Left forelimb (tissue), 1 donor: ENCODE measurements at regions not wholly inside any gene's neighbourhood (a gene's known extent, or its start where the extent isn't known, plus 50 kb on each side); places are given as distances from the start of the nearest gene placed in this dataset.

Experiments used
- DNase-seq: peaks from one replicate; pipeline ENCODE4 v3.0.0-alpha.2; 2018; ENCODE audit warnings: low spot score

DNA sequence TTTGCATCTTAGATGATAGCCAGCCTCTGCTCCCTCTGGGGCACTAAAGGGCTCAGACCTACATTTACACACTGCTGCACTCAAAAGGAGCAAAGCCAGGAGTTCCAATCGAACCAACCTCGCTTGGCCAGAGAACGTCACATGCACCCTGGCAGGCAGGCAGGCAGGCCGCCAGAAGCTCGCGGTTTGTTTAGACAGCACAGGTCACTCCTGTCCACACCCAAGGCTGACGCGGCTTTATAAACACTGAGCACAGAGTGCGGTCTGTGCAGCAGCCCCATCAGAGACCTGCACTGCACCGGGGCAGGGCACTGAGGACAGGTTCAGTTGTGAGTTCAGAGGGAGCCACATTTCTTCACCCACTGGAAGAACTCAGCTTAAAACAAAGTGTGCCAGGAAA is 143.9 kb downstream of the BCOR start:
- DNase-seq: no peak

DNA sequence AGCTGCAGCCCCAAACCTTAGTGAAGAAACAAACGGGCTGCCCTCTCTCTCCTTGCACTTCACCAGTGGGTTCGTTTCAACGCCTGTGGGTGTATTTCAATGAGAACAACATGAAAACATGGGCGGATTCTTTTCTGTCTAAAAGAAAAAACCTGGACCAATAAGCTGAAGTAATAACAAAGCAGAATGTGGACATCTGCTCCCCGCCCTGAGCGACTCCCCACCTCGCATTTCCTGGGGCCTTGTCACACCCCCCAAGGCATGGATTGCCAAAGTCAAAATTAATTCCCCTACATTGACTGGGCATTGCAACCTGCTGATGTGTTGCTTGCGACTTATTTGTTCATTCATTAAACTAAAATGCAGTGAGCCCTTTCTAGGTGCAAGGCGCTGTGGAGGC is 142.9 kb downstream of the BCOR start:
- no peak for DNase-seq

DNA sequence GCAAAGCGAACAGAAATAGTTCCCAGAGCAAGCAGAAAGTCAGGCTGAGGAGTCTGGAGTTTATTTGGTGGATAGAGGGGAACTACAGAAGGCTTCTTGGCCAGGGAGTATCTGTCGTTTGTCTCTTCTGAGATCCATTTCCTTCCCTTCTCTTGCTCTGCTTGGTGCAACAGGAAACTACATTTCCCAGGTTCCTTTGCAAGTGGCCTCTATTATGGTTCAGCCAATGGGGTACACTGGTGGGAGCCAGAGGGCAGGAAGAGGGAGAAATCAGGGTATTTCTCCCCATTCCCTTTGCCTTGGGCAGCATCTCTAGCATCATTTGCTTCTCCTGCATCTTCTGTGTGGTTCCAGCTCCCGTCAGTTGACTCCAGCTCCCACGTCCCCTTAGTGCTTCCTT is 142.1 kb downstream of the BCOR start:
- DNase-seq: no peak

DNA sequence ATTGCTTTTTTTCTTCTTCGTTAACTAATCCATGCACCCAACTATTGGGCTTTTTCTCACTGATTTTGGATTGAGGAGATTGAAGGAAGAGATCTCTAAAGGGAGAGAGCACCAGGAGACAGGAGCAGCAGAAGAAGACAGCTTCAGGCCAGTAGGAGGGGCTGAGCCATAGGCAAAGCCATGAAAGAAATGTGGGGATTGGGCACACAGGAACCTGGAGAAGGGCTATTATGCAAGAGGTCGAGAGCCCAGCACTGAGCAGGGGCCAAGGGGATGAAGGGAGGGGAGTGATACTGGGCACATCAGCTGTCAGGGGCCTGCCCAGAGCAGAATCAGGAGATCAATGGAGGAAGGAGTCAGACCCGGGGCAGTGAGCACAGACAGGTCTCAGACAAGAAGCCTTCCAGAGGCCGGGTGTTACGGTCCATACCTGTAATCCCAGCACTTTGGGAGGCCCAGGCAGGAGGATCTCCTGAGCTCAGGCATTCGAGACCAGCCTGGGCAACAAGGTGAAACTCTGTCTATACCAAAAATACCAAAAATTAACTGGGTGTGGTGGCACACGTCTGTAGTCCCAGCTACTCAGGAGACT is 140.9 kb downstream of the BCOR start:
- DNase-seq: no peak

DNA sequence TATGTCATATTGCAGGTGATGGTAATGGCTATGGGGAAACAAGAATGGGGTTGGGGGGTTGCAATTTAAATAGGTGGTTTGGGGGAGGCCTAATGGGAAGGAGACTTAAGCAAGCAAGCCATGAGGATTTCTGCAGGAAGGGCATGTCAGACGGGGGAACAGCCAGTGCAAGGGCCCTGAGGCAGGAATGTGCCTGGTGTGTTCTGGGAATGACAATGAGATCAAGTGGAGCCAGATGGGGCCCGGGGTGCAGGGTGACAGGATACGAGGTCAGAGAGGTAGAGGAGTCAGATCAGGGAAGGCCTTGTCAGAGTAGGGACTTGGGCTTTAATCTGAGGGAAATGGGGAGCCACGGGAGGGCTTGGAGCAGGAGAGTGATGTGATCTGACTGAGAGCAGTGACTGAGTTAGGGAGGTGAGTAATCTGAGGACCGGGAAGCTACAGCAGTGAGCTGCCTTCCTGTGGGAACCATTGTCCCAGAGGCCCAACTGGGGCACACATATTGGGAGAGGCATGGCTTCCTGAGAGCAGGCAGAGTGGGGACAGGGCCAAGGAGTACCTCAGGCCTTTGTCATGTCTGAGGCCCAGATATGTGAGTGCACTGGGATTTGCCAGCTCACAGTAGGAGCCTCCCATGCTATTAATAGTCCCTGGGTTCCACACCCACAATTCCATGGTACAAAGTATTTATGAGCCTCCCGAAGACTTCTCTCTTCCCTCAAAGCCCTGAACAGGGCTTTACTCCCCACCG is 139.8 kb downstream of the BCOR start:
- no peak for DNase-seq

DNA sequence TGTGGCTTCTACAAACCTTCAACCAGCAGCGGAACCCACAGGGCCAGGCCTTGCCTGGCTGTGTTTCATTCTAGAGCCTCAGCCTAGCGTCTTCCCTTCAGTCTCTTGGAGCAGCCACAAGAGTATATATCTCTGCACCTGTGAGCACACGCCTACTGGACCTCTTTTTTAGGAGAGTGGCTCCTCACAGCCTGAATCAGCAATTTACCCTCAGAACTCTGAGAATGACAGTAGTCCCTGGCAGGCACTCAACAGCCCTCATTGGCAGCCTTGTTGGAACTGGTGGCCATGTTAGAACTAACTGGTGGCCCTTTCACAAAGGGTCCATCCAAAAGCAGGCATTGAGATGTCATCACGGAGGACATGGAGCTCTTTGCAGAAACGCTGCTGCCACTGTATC is 138.9 kb downstream of the BCOR start:
- no peak for DNase-seq

DNA sequence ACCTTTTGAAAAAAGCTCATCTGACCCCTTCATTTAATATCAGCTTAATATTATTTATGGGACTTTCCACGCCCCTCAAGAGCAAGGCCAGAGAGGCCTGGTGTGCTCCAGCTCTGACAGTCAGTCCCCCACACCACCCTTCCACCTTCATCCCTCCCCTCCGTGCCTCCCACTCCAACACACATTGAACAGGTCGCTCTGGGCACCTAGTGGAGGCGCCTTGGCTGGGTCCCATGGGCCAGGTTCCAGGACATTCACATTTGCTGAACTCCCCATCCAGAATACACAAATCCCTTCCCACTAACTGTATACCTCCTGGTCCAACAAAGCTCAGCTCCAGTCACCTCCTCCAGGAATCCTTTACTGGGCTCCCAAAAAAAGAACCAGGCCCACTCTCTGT is 137.5 kb downstream of the BCOR start:
- DNase-seq: no peak

DNA sequence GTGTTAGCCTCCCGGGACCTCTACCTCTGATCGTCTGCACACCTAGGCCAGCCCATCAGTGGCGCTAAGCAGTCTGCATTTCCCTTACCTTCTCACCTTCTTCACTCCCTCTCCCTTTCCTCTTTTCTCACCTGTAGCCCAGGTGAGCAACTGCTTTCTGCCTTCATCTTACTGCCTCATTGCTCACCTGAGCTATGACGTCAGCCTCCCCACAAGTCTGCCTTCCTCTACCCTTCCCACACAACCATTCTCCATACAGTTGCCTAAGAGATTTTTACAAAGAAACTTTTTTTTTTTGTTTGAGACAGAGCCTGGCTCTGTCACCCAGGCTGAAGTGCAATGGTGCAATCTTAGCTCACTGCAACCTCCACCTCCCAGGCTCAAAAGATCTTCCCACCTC is 136.3 kb downstream of the BCOR start:
- DNase-seq: no peak

DNA sequence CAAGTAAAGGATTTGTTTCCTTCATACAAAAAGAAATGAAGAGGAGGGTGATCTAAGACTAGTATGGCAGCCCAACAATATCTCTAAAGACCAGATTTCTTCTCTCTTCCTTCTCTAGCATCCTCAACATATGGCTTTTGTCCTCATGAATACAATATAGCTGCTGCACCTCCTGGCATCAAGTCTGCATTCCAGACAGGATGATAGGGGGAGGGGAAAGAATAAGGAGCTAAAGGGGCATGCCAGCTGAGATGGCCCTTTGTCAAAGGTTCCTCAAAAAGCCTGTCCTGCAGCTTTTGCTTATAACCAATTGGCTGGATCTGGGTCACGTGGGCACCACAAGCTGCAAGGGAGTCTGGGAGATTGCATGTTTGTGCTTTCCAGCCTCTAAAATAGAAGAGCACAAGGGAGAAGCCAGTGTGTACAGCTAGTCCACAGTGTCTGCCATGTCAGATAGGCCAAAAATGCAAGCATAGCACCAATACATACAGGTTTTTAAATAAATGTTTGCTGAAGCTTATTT is 132.6 kb downstream of the BCOR start:
- DNase-seq: no peak

DNA sequence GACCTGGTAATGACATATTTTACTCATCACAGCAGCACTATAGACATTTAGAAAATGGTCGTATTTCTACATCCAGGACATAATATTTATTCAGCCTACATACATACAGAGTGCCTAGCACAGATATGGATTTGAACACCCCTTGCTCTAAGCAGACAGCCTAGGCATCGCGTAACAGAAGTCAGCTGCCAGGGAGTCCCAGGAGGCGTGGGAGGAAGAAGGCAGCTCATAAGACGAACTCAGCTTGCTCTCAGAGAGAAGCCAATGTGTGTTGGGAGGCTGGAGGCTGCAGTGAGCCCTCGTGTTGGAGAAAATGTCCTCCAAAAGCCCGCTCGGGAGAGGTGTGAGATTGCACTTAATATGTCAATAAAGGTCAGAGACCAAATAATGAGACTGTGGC is 131.6 kb downstream of the BCOR start:
- DNase-seq: no peak

DNA sequence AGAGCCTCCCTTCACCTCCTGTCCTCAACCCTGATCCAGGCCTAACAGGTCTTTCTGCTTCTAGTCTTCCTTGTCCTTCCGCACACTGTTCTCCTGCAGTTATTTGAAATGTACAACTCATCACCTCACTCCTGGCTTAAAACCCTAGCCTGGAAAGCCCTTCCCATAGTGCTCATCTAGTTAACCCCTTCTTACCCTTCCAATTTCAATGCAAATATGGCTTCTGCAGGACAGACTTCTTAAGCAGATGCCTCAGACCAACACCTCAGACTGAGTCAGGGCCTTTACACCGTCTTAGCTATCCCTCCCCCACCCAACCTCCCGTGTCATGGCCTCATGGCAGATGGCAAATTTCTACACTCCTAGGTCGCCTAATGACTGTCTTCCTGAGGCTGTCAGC is 130.4 kb downstream of the BCOR start:
- no peak for DNase-seq

DNA sequence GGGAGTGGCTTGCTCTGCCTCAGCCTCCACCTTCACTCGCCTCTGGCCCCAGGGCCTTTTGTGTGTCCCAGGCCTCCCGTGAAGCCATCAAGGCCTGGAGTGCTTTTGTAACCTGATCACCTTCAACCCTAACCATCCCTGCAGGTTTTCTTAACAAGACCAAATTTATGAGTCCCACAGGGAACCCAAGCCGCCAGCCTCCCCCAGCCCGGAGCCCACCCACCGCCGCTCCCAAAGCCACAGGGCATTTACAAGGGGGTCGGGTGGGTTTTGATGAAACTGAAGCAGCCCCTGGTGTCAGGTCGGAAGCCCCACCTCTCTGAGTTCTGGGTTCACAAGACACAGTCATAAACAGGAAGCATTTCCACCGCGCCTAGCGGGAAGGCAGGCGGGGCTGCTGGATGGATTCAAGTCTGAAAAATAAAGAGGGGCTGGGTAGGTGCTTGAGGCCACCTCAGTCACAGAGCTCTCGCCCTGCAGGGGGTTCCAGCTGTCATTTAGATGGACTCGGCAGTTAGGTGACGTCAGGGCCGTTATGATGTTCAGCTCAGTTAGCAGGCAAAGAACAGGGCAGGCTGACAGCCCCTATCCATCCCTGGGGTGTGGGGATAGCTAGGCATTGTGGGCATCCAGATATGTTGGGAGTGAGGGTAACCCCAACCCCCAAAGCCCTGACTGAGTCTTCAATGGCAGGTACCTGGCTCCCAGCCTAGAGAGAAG is 128.5 kb downstream of the BCOR start:
- no peak for DNase-seq

DNA sequence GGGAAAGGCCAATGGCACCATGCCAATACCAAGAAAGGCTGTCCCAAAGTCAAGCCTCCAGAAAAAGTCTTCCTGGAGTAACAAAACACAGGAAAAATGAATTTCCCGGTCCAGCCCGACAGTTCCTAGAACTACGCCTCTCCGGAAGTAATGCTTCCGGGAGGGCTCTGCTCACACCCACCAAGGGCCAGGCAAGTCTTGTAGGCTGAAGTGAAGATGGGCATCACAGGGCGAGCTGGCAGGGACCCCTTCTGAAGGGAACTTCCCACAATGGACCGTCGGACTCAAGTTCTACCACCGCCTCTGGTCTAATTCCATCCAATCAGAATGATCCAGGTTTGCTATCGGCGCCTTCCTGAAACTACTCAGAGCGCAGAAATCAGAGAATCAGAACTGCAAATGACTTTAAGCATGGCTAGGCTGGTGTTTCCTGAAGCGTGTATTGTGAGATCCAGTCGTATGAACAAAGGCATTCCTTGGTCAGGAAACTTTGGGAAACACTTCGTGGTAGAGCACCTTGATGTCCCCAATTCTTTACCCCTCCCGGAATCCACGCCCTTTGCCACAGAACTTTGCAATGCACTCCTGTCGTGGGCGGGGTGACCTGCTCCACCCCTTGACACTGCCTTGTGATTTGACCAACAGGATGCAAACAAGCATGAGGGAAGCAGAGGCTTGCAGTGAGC is 127.8 kb downstream of the BCOR start:
- DNase-seq: no peak

DNA sequence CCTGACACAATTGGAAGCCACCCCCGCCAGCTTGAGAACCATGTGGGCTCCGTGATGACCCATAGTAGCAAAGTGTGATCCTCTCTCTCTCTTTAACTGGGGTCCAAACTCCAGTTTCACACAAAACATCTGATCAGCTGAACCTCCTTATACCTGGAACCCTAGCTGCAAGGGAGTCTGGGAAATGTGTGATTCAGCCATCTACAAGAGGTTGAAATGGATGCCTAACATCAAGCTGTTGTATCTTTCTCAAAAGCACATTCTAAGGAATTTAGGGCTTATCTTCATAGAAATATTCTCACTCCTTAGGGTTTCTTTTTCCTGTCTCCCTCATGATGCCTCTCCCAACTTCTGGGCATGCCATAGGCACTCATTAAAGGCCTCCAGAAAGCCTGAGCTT is 126.0 kb downstream of the BCOR start:
- DNase-seq: no peak

DNA sequence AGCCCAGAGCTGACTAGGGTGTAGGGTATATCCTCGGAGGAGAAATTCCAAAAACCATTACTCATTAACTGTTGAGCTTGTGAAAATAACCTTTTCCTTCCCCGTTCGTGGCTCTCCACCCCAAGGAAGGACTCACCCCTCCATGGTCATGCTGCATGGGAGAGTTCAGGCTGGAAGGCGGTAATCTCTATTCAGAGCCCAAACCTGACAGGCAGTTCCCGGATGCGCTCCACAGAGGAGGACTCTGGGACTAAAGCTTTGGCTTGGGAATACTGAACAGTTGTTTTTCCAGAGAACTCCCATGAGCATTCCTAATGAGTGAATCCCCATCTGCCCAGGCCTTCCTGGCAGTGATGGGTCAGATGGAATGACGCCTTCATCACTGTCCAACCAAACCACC is 125.4 kb downstream of the BCOR start:
- DNase-seq: no peak

DNA sequence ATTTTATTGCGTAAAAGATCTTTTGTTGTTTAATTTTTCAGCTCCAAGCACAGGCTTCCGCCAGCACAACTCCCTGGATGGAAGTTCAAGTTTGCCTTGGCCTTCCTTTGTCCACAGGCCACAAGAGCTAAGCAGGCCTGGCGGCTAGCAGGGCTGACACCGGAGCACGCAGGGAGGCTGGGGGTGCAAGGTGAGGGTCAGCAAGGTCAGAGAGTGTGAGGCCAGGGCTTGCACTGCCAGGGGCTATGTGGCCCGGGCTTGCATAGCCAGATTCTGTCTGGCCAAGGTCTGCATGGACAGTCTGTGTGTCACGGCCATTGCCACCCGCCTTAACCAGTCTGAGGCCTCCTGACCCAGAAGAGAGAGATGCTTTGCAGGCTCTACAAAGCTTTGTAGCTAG is 123.9 kb downstream of the BCOR start:
- DNase-seq: no peak

DNA sequence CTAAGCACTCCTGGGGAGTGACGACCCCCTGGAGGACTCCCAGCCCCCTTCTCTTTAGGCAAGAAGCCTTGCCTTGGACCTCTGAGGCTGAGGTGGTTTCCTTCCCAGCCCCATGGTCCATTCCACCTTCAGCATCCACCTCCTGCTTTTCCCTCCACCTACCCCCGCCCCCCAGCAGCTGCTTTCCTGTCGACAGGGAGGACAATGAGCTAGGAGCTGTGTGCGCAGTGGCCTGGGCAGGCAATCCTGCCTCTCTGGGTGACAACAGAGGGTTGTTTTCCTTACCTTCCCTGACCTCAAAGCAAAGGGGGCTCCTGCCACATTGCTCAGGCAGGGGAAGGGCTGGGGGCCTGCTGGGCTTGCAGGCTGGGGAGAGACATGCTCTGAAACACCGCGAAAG is 123.5 kb downstream of the BCOR start:
- no peak for DNase-seq

DNA sequence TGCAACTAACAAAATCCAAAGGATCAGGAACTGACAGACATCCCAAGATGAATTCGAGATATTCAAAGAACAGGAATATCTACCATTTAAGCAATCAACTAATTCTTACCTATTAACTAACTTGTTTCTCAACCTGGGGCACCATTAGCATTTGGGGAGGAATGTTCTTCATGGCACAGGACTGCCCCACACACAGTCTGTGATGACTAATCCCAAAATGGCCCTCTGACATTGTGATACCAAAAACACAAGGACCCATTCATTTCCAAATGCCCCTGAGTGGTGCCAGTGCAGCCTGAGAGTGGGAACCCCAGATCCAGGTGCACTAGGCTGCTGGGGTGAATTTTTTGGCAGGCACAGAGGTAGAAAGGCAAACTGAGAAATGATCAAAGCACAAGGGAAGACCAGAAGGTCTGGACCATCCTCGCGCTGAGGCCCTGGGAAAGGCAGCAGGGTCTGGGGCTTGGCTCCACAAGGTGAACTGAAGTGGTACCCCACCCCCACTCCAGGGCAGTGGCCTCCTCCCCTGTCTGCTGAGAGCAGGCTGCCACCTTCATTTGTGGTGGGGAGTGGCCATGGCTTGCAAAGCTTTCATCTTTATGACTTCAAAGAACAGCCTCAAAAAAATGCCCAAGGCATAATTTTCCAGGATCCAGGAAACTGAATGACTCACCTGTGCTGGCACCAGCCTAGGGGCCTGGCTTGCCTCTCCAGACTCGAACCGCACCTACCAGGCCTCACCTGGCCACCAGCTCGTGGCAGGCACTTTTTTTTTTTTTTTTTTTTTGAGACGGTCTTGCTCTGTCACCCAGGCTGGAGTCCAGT is 122.4 kb downstream of the BCOR start:
- no peak for DNase-seq

DNA sequence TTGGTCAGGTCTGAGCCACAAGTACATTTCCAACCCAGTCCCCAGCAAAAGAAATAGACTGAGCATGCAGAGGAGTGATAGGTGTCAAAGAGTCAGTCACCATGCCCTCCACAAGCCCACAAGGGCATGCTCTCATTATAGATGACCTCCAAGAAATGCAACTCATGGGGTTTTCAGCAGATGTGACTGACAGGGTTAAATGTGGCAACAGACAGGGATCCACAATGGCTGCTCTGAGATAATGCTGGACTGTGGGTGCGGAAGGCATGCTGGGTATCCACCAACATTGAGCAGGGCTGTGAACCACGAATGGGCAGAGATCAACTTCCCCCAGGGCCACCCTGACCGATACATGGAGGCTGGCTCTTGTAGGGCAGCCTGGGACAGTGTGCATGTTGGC is 115.8 kb downstream of the BCOR start:
- no peak for DNase-seq

DNA sequence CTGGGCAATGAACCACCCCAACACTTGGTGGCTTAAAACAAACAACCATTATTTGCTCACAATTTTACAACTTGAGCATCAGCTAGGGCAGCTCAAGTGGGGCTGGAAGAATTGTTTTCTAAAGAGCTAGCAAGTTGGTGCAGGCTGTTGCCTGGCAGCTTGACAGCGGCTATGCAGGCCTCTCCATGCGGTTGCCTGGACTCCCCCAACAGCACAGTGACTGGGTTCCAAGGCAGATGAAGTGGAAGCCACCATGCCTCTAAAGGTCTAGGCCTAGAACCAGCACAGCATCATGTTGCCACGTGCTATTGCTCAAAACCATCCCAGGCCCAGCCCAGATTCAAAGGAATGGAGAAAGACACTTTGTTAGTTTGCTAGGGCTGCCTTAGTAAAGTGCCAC is 114.8 kb downstream of the BCOR start:
- no peak for DNase-seq

DNA sequence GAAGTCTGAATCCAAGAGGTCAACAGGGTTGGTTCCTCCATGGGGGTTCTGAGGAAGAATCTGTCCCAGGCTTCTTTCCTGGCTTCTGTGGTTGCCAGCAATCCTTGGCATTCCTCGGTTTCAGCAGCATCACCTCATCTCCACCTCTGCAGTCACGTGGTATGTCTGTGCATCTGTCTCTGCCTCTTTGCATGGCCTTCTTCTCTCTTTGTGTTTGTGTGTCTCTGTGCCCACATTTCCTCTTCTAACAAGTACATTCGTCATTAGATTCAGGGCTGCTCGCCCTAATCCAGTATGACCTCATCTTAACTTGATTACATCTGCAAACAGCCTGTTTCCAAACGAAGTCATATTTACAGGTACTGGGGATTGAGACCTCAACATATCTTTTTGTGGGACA is 114.0 kb downstream of the BCOR start:
- DNase-seq: no peak
